MM.1S (cell line): ENCODE measurements at regions not wholly inside any gene's neighbourhood (a gene's known extent, or its start where the extent isn't known, plus 50 kb on each side); places are given as distances from the start of the nearest gene placed in this dataset.

Experiments used
- DNase-seq: peaks from one replicate; pipeline ENCODE4 v3.0.0-alpha.2; 2015
- H2AFZ ChIP-seq: fragments of 300-600 bp; sonication (generic); 2 replicates; pipeline ENCODE4 v1.6.0; 2016; ENCODE audit warnings: antibody characterized with exemption, low read length
- H3F3A ChIP-seq: fragments of 300-600 bp; sonication (generic); 2 replicates; pipeline ENCODE4 v1.6.1; 2016; ENCODE audit warnings: mild to moderate bottlenecking, antibody characterized with exemption, low read length, moderate library complexity, mixed read lengths; ENCODE audit not compliant: insufficient read depth
- H3K27ac ChIP-seq: fragments of 300-600 bp; sonication (generic); 2 replicates; pipeline ENCODE4 v1.5.1; 2016; ENCODE audit warnings: mild to moderate bottlenecking, low read length
- H3K27me3 ChIP-seq: fragments of 300-600 bp; sonication (generic); replicated peaks from 2 replicates; pipeline ENCODE4 v1.6.0; 2016; ENCODE audit warnings: low read length; ENCODE audit not compliant: insufficient read depth
- H3K36me3 ChIP-seq: fragments of 300-600 bp; sonication (generic); replicated peaks from 2 replicates; pipeline ENCODE4 v1.6.1; 2016; ENCODE audit warnings: mild to moderate bottlenecking, low read length, mixed read lengths; ENCODE audit not compliant: insufficient read depth
- H3K4me1 ChIP-seq: fragments of 300-600 bp; sonication (generic); 2 replicates; pipeline ENCODE4 v1.6.1; 2016; ENCODE audit warnings: low read length, mixed read lengths
- H3K4me2 ChIP-seq: fragments of 300-600 bp; sonication (generic); 2 replicates; pipeline ENCODE4 v1.6.0; 2016; ENCODE audit warnings: low read depth, low read length
- H3K4me3 ChIP-seq: fragments of 300-600 bp; sonication (generic); 2 replicates; pipeline ENCODE4 v1.5.1; 2016; ENCODE audit warnings: low read length, mixed read lengths
- H3K79me2 ChIP-seq: fragments of 300-600 bp; sonication (generic); 2 replicates; pipeline ENCODE4 v1.6.1; 2016; ENCODE audit warnings: mixed run types, low read length, mixed read lengths
- H3K9ac ChIP-seq: fragments of 300-600 bp; sonication (generic); 2 replicates; pipeline ENCODE4 v1.6.1; 2016; ENCODE audit warnings: low read length, mixed read lengths
- H3K9me2 ChIP-seq: fragments of 300-600 bp; sonication (generic); replicated peaks from 2 replicates; pipeline ENCODE4 v1.6.1; 2016; ENCODE audit warnings: mild to moderate bottlenecking, low read length, mixed read lengths; ENCODE audit not compliant: insufficient read depth
- H3K9me3 ChIP-seq: fragments of 300-600 bp; sonication (generic); replicated peaks from 2 replicates; pipeline ENCODE4 v1.6.1; 2016; ENCODE audit warnings: mild to moderate bottlenecking, low read length, mixed read lengths; ENCODE audit not compliant: insufficient read depth
- H4K20me1 ChIP-seq: fragments of 300-600 bp; sonication (generic); 2 replicates; pipeline ENCODE4 v1.6.1; 2016; ENCODE audit warnings: mild to moderate bottlenecking, low read length, moderate library complexity, mixed read lengths; ENCODE audit not compliant: insufficient read depth
- CTCF ChIP-seq: fragments of 300-600 bp; sonication (generic); IDR thresholded peaks from 2 replicates; pipeline ENCODE4 v1.5.1; 2016; ENCODE audit warnings: antibody characterized with exemption, low read length, mixed read lengths
- EZH2 ChIP-seq: fragments of 300-600 bp; sonication (generic); optimal IDR thresholded peaks from 2 replicates; pipeline ENCODE3; 2017; ENCODE audit warnings: low read depth, mild to moderate bottlenecking, antibody characterized with exemption, low read length, mixed read lengths
- EZH2phosphoT487 ChIP-seq: fragments of 300-600 bp; sonication (generic); IDR thresholded peaks from 2 replicates; pipeline ENCODE4 v1.6.1; 2018; ENCODE audit warnings: antibody characterized with exemption, low read length

- TF ChIP-seq CTCF: no peak
- no peak for TF ChIP-seq EZH2
- no peak for TF ChIP-seq EZH2phosphoT487
Measured at GRCh38 chr1:119235120-119235519, 94.7 kb upstream of the WARS2 start.

GRCh38 chr1:119245881-119246280, 105.4 kb upstream of the WARS2 start:
- no peak for DNase-seq
- Histone ChIP-seq H3K27me3 (no peaks in the 10 kb centered on the region), H3K9me3 (no peaks in the 10 kb centered on the region), H3K9ac (no peak overlapping the region), H4K20me1 (no peaks in the 10 kb centered on the region), H3K4me2 (no peak overlapping the region), H3F3A (no peaks in the 10 kb centered on the region), H3K79me2 (no peaks in the 10 kb centered on the region), H3K9me2 (no peaks in the 10 kb centered on the region), H2AFZ (no peak overlapping the region), H3K36me3 (no peaks in the 10 kb centered on the region), H3K27ac (no peak overlapping the region), H3K4me3 (no peak overlapping the region), H3K4me1 (no peaks in the 10 kb centered on the region)
- TF ChIP-seq EZH2 (no peak), CTCF (no peak), EZH2phosphoT487 (no peak)

More at GRCh38 chr1:119235120-119235519, 94.7 kb upstream of the WARS2 start:
- Histone ChIP-seq H3K4me2 (no peak overlapping the region), H3K79me2 (no peaks in the 10 kb centered on the region), H3K9me2 (no peaks in the 10 kb centered on the region), H3K27me3 (no peaks in the 10 kb centered on the region), H3K4me1 (no peaks in the 10 kb centered on the region), H3K27ac (no peak overlapping the region), H4K20me1 (no peaks in the 10 kb centered on the region), H2AFZ (no peak overlapping the region), H3K9me3 (no peaks in the 10 kb centered on the region), H3K36me3 (no peaks in the 10 kb centered on the region), H3K9ac (no peak overlapping the region), H3K4me3 (no peak overlapping the region), H3F3A (no peaks in the 10 kb centered on the region)
- no peak for DNase-seq

DNA sequence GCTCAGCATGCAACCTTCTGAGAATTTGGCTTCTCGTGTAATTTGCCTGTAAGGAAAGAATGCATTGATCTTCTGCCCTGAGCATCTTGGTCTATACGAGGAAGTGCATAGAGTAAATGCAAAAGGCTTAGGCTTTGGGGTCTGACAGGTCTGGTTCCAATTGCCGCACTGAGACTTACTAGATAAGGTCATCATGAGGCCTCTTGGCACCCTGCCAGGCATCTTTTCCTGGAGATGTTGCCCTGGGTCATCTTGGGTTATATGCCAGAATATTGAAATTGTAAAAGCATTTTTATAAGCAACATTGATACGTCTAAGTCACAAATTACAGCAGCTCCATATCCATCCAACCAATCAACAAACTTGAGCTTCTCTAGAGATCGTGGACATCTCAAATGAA, 108.8 kb upstream of the WARS2 start:
- no peak overlapping the region for H3K27ac ChIP-seq
- no peak overlapping the region for H2AFZ ChIP-seq
- no peaks in the 10 kb centered on the region for H3K4me1 ChIP-seq
- H3K36me3 ChIP-seq: no peaks in the 10 kb centered on the region
- no peaks in the 10 kb centered on the region for H3K79me2 ChIP-seq
- H3K27me3 ChIP-seq: no peaks in the 10 kb centered on the region
- H3F3A ChIP-seq: no peaks in the 10 kb centered on the region
- no peaks in the 10 kb centered on the region for H3K9me3 ChIP-seq
- H3K9me2 ChIP-seq: no peaks in the 10 kb centered on the region
- H3K9ac ChIP-seq: no peak overlapping the region
- no peak overlapping the region for H3K4me2 ChIP-seq
- DNase-seq: no peak
- TF ChIP-seq EZH2phosphoT487 (no peak), CTCF (no peak), EZH2 (no peak)
- no peak overlapping the region for H3K4me3 ChIP-seq
- no peaks in the 10 kb centered on the region for H4K20me1 ChIP-seq
